ENCODE measurements at regions not wholly inside any gene's neighbourhood (a gene's known extent, or its start where the extent isn't known, plus 50 kb on each side); places are given as distances from the start of the nearest gene placed in this dataset.
"Not testable (repeated sequence)": the region's sequence is repeated elsewhere in the genome, so short reads cannot be mapped to it uniquely, and the experiment has no call there.

DNA sequence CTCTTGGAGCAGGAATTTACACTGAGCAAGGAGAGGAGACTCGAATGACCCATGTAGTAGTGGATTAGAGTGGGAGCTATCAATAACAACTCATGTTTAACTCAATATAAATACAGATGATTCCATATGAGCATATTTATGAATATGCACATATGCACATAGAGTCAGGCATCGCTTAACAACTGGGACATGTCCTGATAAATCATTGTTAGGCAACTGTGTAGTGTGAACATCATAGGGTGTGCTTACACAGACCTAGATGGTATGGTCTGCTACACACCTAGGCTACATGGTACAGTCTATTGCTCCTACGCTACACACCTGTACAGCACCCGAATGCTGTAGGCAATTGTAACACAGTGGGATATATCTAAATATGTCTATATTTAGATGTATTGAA, 75.9 kb upstream of the RALGAPA2 start:
- no peak for DNase-seq

DNA sequence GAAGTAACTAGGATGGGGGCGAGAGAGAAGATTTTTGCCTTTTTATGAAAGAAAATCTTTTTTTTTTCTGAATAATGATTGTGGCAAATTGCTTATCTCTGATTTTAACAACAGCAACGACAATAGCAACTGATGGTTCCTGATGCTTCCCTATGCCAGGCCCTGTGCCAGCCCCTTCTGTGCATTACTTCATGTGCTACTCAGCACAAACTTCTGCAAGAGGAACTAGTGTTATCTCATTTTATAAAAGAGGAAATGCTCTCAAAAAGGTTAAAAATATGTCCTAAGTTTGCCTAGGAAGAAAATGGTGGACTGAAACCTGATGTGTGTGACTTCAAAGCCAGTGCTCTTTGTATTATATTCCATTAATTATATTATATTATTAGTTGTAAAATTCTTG, 74.0 kb upstream of the RALGAPA2 start:
- no peak for DNase-seq

DNA sequence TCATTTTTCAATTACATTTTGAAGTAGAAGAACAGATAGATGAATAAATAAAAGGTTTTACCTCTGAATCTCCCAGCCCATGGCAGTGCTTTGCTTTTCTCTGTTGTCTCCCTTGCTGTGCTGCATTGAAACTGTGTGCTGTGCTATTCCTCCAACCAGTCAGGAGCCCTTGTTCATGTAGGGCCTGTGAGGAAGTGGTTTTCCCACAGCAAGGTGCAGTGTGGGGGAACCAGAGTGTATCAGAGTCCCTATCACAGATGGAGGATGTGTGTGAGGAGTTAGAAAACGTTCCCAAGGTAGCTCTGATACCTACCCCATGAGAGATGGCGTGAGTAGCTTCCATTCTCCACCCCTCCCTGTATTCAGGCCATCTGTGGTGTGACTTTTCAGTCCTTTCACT, 72.8 kb upstream of the RALGAPA2 start:
- DNase-seq: no peak

DNA sequence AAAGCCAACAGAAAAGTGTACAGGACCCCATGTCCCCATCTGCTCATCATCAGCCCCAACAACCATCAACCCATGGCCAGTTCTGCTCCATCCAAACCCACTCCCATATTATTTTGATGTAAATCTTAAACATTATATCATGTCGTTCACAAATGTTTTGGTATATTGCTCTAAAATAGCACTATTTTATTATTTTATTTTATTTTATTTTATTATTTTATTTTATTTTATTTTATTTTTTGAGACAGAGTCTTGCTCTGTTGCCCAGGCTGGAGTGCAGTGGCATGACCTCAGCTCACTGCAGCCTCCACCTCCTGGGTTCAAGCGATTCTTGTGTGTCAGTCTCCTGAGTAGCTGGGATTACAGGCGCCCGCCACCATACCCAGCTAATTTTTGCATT, 72.0 kb upstream of the RALGAPA2 start:
- not testable (repeated sequence) for DNase-seq

DNA sequence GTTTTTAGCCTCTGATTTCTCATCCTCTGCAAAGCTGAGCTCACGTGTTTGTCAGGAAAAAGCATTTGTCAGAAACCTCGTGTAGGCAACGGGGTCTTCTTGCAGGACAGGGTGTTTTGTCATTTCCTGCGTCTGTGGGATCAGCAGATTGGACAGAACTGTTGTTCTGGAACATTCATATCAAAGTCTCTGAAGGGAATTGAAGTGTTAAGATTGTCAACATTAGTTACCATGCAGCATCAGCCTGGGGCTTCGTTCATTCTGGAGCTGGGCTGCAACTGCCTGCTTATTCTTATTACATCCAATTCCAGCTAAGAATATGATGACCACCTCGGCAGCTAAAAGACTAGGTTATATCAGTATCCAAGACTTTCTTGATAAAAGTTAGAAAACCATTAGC, 71.0 kb upstream of the RALGAPA2 start:
- no peak for DNase-seq

DNA sequence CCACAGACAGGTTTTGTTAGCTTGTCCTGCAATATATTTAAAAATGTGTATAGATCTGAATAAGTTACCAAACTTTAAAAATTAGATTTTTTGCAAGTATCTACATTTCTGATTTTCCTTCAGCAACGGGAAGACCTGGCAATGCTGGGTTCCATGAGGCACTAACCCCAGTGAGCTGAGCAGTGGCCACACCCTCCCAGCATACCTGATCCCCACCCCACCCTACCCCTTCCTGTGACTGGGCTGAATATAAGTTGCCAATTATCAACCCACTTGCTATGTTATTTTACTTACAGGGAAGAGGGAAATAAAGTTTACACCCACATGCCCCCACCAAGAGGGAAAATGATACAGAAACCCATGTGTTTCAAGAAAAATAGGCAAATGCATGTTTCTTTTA, 70.3 kb upstream of the RALGAPA2 start:
- no peak for DNase-seq

DNA sequence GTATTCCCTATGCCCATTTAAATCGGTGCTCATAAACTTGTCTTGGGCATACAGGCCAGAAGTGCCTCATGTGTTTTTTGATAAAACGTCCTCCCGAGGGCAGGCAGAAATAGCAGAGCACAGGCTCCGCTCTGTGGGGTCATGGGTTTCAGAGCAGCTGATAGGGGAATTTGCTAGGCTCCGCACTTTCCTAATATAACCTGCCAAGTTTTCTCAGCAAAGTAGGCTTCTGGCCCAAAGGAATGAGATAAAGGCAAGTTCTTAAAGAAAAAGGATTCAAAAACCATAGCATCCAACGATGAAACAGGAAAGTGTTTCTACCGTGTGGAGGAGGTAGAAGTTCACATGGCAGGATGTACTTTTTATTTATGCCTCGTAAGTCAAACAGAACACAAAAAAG, 69.8 kb upstream of the RALGAPA2 start:
- no peak for DNase-seq

DNA sequence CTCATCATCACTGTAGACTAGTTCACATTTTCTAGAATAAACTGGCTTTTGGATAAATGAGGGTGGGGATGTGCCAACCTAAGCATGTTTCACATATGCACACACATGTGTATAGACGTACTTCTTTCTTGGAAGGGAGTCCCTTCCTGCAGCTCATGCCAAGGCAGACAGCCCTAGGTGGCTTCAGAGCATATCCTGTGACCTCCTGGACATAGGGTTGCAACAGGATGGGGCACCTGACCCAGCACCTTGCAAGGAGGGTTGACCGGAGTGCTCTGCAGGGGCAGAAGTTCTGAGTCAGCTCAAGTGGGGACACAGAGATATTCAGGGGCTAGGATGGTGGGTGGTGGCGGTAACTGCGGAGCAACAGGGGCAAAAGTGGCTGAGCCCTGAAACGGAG, 68.6 kb upstream of the RALGAPA2 start:
- DNase-seq: no peak

DNA sequence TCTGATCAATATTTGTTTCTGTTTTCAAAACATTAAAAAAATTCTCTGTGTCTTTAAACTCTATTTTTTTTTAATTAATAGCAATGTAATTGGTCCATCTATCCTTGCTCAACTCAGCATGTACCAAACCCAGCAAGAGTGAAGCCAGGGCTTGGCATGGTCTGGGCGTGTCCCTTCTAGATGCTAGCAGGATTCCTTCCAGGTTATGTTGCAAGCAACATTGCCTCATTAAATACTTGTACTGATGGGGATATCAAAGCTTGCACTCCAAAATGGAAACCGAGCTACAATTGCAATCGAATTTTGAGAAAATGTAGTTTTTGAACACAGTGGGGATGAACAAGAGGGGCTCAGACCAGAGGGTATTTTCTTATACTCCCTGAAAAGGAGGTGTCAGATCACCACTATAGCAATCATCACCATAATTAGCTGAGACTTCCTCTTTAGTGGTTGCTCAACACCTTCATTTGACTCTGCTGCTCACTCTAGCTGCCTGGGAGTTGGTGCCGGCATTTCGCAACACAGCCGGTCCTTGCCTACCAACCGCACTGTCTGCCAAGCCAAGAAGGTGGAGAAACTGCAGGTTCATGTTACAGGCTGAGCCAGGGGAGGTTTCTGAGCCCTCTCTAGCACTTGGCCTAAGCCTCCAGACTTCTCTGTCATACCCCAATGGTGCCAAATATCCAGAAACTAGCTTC, 67.8 kb upstream of the RALGAPA2 start:
- no peak for DNase-seq

DNA sequence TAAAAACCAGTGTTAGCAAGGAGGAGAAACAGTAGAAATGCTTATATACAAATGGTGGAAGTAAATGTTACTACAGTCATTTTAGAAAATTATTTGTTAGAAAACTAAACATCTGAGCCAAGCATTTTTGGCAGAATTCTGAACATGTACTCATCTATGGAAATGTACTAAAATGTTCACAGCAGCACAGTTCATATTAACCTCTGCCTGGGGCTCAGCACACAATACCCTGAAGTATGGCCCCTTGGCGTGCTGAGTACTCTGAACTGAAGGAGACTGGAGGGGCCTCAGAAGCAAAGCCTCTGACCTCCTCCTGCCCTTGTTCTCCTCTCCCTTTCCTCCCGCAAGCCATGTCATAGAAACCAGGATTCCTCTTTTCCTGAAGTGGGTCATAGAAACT, 66.2 kb upstream of the RALGAPA2 start:
- no peak for DNase-seq

DNA sequence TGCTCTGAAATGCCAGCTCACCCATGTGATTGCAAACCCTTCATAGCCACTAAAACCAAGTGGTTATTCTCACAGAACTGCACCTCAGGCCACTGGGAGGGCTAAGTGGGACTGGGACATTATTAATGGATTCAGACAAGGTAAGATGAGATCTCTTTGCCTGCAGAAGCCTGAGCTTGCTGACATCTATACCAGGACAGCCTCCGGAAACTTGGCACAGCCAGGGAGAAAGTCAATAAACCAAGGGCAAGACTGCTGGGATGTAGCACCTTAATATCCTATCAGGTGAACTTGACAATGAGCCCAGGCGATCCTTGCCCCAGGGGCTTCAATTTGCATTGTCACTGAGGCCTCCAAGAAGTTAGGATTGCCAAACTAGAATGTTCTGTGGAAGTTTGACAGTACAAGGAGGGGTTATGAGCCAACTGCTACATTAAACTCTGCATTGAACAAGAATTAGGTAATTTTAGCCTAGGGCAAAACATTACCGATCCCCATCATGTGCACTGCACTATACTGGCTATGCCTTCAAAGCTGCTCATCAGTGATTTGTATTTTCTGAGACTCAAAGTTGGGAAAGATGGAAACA, 60.1 kb upstream of the RALGAPA2 start:
- DNase-seq: no peak

DNA sequence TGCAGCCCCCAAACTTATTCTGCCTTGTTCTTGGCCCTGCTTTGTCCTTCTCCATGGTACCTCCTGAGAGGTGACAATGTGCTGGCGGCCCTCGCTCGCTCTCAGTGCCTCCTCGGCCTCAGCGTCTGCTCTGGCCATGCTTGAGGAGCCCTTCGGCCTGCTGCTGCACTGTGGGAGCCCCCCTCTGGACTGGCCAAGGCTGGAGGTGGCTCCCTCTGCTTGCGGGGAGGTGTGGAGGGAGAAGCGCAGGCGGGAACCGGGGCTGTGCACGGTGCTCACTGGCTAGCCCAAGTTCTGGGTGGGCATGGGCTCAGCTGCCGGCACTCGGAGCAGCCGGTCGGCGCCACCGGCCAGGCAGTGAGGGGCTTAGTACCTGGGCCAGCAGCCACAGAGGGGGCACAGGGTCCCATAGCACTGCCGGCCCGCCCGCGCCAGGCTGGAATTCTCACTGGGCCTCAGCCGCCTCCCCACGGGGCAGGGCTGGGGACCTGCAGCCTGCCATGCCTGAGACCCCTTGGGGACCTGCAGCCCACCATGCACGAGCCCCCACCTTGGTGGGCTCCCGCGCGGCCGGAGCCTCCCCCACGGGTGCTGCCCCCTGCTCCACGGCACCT, 55.9 kb upstream of the RALGAPA2 start:
- no peak for DNase-seq

DNA sequence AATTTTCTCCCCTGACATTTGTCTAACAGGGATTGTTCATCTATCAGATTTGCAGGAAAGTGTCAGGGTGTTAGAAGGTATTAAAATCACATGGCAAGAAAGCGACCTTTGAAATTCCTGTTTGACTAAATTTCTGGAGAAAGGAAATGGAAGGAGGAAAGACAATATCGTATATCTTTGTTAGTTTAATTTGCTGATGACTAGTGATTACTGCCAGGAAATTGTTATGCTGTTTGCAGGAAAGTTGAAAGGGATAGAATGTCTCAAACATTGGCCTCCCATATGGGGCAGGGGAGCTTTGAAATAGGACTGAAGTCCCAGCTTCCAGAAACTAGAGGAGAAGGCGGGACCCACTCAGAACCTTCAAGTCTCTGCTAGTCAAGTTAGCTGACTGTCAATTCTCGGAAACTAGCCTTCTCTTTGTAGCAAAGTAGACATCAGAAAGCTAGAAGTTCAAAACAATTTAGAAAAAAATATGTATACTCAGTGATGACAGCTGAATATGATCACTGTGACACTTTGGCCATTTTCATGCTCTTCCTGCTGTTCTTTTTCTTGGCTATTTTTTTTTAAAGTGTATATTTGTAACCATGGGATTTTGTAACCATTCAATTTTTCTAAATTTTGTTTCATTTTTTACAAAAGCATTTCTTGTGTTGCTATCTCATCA, 53.4 kb upstream of the RALGAPA2 start:
- DNase-seq: no peak

DNA sequence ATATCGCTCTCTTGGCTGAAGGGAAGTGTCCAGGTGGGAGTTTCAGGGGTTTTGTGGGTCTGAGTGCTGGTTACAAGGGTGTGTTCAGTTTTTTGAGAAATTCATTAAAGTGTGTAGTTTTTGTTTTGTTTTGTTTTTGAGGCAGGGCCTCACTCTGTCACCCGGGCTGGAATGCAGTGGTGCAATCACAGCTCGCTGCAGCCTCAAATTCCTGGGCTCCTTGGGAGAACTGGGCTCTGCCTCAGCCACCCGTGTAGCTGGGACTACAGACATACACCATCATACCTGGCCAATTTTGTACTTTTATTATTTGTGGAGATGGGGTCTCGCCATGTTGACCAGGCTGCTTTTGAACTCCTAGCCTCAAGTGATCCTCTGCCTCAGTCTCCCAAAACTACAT, 51.2 kb upstream of the RALGAPA2 start:
- no peak for DNase-seq
